SJSA1 (cell line): ENCODE measurements at regions not wholly inside any gene's neighbourhood (a gene's known extent, or its start where the extent isn't known, plus 50 kb on each side); places are given as distances from the start of the nearest gene placed in this dataset.

ENCODE experiments used
- DNase-seq, 2 experiments: peaks; one replicate each; pipeline ENCODE4 v3.0.0-alpha.2; 2015 to 2020; ENCODE audit warnings: low spot score in 2 of 2, low read depth in 1 of 2
- H3K27ac ChIP-seq: fragments of 250-450 bp; sonication (Bioruptor Pico); 2 replicates; pipeline ENCODE4 v1.5.1; 2020; ENCODE audit warnings: mild to moderate bottlenecking, moderate library complexity
- H3K27me3 ChIP-seq: fragments of 250-450 bp; sonication (Bioruptor Pico); replicated peaks from 2 replicates; pipeline ENCODE4 v1.5.1; 2020; ENCODE audit warnings: mild to moderate bottlenecking, moderate library complexity
- H3K36me3 ChIP-seq: fragments of 250-450 bp; sonication (Bioruptor Pico); 2 replicates; pipeline ENCODE4 v1.5.1; 2020; ENCODE audit warnings: mild to moderate bottlenecking
- H3K4me1 ChIP-seq: fragments of 250-450 bp; sonication (Bioruptor Pico); replicated peaks from 2 replicates; pipeline ENCODE4 v1.6.1; 2021; ENCODE audit warnings: mild to moderate bottlenecking
- H3K4me3 ChIP-seq: fragments of 250-450 bp; sonication (Bioruptor Pico); 2 replicates; pipeline ENCODE4 v1.5.1; 2020; ENCODE audit warnings: mild to moderate bottlenecking
- H3K9me3 ChIP-seq: fragments of 250-450 bp; sonication (Bioruptor Pico); replicated peaks from 2 replicates; pipeline ENCODE4 v1.5.1; 2020; ENCODE audit warnings: mild to moderate bottlenecking

DNA sequence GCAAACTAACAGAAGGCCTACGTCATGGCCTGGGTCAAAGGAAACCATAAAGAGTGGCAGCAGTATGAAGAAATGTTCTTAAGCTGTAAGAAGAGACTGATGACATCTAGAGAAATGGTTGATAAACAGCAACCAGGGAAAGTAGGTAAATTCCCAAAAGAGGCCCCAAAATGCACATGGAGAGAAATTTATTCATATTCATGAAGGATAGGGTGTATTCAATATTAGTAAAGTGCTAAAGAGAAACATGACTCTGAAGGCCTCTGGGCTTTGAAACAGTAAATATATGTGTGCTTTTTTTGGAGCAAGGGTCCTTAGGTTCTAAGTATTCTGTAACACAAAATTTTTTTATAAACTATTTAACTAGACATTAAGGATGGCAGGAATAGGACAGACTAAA is 149.7 kb upstream of the GRIA1 start:
- Histone ChIP-seq H3K27me3 (no peaks in the 10 kb centered on the region), H3K27ac (no peak overlapping the region), H3K36me3 (no peaks in the 10 kb centered on the region), H3K4me1 (no peaks in the 10 kb centered on the region), H3K4me3 (no peak overlapping the region), H3K9me3 (peaks cover 2% of the 10 kb centered on the region; the same call in 1 of the 2 replicates)
- DNase-seq, result no peak

DNA sequence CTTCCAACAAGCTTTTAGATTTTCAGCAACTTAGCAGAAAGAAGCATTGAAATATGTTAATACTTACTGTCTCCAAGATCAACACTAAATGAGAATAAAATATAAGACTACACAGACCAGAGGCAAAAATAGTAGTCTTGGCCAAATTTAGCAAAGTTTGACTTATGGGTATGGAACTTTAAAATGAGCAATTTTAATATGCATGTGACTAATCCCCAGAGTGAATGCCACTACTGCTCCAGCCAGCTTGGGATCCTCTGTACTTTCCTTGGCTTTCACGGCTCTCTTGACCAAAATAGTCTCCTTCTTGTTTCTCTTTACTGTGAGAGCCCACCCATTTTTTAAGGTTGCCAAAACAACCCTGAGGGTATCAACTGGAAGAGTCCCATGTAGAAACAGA is 148.0 kb upstream of the GRIA1 start:
- Histone ChIP-seq H3K27ac (no peak overlapping the region), H3K36me3 (no peaks in the 10 kb centered on the region), H3K27me3 (no peaks in the 10 kb centered on the region), H3K4me1 (no peaks in the 10 kb centered on the region), H3K4me3 (no peak overlapping the region), H3K9me3 (peaks cover 3% of the 10 kb centered on the region; the same call in 1 of the 2 replicates)
- DNase-seq, result no peak

GRCh38 chr5:153347611-153348010 is 142.9 kb upstream of the GRIA1 start:
- Histone ChIP-seq H3K4me3 (no peak overlapping the region), H3K27ac (no peak overlapping the region), H3K27me3 (no peaks in the 10 kb centered on the region; the same call in 1 of the 2 replicates), H3K4me1 (no peaks in the 10 kb centered on the region), H3K36me3 (no peaks in the 10 kb centered on the region), H3K9me3 (0 out of 2 replicates have a peak, but pooled peaks cover 3% of the 10 kb centered on the region)
- DNase-seq, result no peak

- H3K9me3 ChIP-seq, result 0 out of 2 replicates have a peak, but pooled peaks cover 3% of the 10 kb centered on the region
- H3K27ac ChIP-seq, result no peak overlapping the region
- no peak overlapping the region for H3K4me3 ChIP-seq
- DNase-seq, result no peak
- H3K4me1 ChIP-seq, result no peaks in the 10 kb centered on the region
- no peaks in the 10 kb centered on the region; the same call in 1 of the 2 replicates for H3K27me3 ChIP-seq
- no peaks in the 10 kb centered on the region for H3K36me3 ChIP-seq
Measured at GRCh38 chr5:153350175-153350883, 140.1 kb upstream of the GRIA1 start.

DNA sequence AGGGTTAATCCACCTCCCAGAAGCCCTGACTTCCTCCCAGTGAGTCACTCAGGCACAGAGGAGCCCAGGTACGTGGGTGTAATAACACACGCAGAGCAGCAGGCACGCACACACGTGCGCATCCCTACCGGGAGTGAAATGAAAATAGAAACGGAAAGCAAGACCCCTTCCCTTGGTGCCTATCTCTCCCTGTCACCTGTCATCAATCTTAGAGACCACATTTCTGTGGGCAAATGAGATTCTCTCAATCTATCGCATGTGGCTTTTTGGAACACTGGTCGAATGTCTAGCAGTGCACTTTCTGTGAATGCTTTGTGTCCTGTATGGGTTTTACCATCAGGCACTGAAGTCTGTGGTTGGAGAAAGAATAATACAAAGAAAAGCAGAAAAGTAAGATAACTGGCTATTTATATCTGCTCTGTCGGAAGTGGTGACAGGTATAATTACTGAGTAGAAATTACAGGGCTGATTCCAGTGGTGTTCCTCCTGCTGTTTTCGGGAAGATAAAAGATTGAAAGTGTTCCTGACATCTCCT is 137.7 kb upstream of the GRIA1 start:
- Histone ChIP-seq H3K36me3 (no peaks in the 10 kb centered on the region), H3K27ac (no peak overlapping the region), H3K4me1 (no peaks in the 10 kb centered on the region), H3K27me3 (no peaks in the 10 kb centered on the region; the same call in 1 of the 2 replicates), H3K9me3 (no peaks in the 10 kb centered on the region), H3K4me3 (no peak overlapping the region)
- DNase-seq, result no peak

GRCh38 chr5:153357493-153358112 is 132.9 kb upstream of the GRIA1 start:
- Histone ChIP-seq H3K9me3 (no peaks in the 10 kb centered on the region), H3K27ac (no peak overlapping the region), H3K36me3 (no peaks in the 10 kb centered on the region), H3K27me3 (no peaks in the 10 kb centered on the region), H3K4me1 (no peaks in the 10 kb centered on the region), H3K4me3 (no peak overlapping the region)
- DNase-seq, result no peak

DNA sequence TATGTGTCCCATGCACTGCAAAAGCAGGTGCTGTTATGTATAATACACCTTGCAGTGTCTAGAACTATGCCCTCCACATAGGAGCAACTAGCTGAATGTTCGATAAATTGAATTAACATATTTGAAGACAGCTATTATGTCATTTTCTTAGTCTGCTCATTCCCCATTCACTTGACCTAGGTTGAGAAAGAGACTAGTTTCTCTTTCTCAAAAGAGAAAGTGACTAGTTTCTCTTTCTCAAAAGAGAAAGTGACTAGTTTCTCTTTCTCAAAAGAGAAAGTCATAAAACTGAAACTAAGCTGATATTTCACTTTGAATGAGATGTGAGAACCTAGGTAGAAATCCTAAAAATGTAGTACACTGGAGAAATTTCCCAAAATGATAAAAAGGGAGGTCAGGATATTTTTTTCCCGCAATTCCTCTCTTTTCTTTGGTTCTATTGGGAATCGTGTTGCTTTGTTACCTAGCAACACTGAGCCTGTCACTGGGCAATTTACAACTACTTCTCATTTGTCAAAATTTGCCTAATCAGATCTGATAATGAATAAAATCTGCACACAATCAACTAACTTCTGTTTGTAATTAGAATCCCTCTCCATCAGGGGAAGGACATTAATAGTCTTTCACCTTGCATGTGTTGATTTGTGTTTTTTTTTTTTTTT is 132.0 kb upstream of the GRIA1 start:
- Histone ChIP-seq H3K4me3 (no peak overlapping the region), H3K36me3 (no peaks in the 10 kb centered on the region), H3K27ac (no peak overlapping the region), H3K4me1 (no peaks in the 10 kb centered on the region), H3K9me3 (no peaks in the 10 kb centered on the region), H3K27me3 (no peaks in the 10 kb centered on the region)
- DNase-seq, result no peak

DNA sequence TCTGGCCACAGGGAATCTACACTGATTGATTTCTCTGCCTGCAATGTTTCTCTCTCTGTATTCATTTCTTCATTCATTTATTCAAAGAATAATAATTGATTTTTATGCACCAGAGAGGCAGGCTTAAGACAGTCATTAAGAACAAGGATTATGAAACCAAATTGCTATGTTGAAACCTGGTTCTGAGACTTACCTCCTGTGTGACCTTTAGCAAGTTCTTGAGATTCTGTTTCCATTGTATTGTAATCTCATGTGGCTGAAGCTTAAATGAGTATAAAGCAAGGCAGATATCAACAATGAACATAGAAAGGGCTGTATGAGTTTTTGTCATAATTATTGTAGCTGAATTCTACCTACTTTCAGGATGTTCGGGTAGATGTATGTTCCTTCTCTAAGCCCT is 129.6 kb upstream of the GRIA1 start:
- Histone ChIP-seq H3K4me3 (no peak overlapping the region), H3K27ac (no peak overlapping the region), H3K27me3 (no peaks in the 10 kb centered on the region), H3K4me1 (no peaks in the 10 kb centered on the region), H3K36me3 (no peaks in the 10 kb centered on the region), H3K9me3 (no peaks in the 10 kb centered on the region)
- no peak for DNase-seq

- no peak for DNase-seq
- no peaks in the 10 kb centered on the region for H3K36me3 ChIP-seq
Measured at GRCh38 chr5:153361735-153362409, 128.6 kb upstream of the GRIA1 start.

GRCh38 chr5:153365547-153365946 is 124.9 kb upstream of the GRIA1 start:
- no peak overlapping the region for H3K4me3 ChIP-seq
- DNase-seq, result no peak
- no peaks in the 10 kb centered on the region for H3K4me1 ChIP-seq
- H3K27me3 ChIP-seq, result no peaks in the 10 kb centered on the region
- H3K27ac ChIP-seq, result no peak overlapping the region
- no peaks in the 10 kb centered on the region for H3K36me3 ChIP-seq
- no peaks in the 10 kb centered on the region for H3K9me3 ChIP-seq

More at GRCh38 chr5:153361735-153362409, 128.6 kb upstream of the GRIA1 start:
- Histone ChIP-seq H3K9me3 (no peaks in the 10 kb centered on the region), H3K27me3 (no peaks in the 10 kb centered on the region), H3K27ac (no peak overlapping the region), H3K4me1 (no peaks in the 10 kb centered on the region), H3K4me3 (no peak overlapping the region)

- Histone ChIP-seq H3K4me3 (no peak overlapping the region), H3K4me1 (no peaks in the 10 kb centered on the region), H3K36me3 (no peaks in the 10 kb centered on the region), H3K27ac (no peak overlapping the region), H3K27me3 (no peaks in the 10 kb centered on the region), H3K9me3 (no peaks in the 10 kb centered on the region)
- DNase-seq, result no peak
Measured at GRCh38 chr5:153367466-153367865, 123.0 kb upstream of the GRIA1 start.

GRCh38 chr5:153372425-153373129 is 117.9 kb upstream of the GRIA1 start:
- H3K4me3 ChIP-seq, result no peak overlapping the region
- H3K9me3 ChIP-seq, result no peaks in the 10 kb centered on the region
- H3K27ac ChIP-seq, result no peak overlapping the region
- no peaks in the 10 kb centered on the region for H3K36me3 ChIP-seq
- no peak for DNase-seq
- no peaks in the 10 kb centered on the region for H3K4me1 ChIP-seq
- H3K27me3 ChIP-seq, result no peaks in the 10 kb centered on the region

GRCh38 chr5:153373130-153373498 is 117.4 kb upstream of the GRIA1 start:
- Histone ChIP-seq H3K4me1 (no peaks in the 10 kb centered on the region), H3K27me3 (no peaks in the 10 kb centered on the region), H3K4me3 (no peak overlapping the region), H3K27ac (no peak overlapping the region), H3K36me3 (no peaks in the 10 kb centered on the region), H3K9me3 (no peaks in the 10 kb centered on the region)
- DNase-seq, result no peak
